HG03565 (cell line): ENCODE measurements at regions not wholly inside any gene's neighbourhood (a gene's known extent, or its start where the extent isn't known, plus 50 kb on each side); places are given as distances from the start of the nearest gene placed in this dataset.
"Not testable (repeated sequence)": the region's sequence is repeated elsewhere in the genome, so short reads cannot be mapped to it uniquely, and the experiment has no call there.

ENCODE experiments used
- ATAC-seq: cut with Tn5 transposase; IDR thresholded peaks from one replicate; pipeline ENCODE4 v1.9.1; 2021; ENCODE audit warnings: mild to moderate bottlenecking, moderate library complexity; ENCODE audit not compliant: unreplicated experiment

GRCh38 chr2:199040522-199040921 is 417.2 kb downstream of the SATB2 start:
- ATAC-seq = no peak

GRCh38 chr2:199033761-199034160 is 424.0 kb downstream of the SATB2 start:
- ATAC-seq = not testable (repeated sequence)

DNA sequence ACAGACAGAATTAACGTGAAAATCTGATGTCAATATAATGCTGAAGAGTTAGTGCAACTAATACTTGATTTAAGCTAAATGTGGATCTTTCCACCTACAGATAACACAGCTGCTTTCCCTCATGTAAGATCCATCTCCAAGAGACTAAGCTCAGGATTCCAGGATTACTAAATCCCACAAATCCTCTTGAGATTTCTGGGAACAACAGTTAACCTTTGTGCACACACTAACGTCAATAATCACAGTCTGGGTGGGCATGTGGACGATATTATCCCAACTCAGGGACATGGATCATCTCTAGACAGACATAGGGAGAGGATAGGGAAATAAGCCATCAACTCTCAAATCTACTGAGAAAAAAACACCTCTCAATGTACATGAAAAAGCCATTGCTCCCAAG is 432.6 kb downstream of the SATB2 start:
- no peak for ATAC-seq

DNA sequence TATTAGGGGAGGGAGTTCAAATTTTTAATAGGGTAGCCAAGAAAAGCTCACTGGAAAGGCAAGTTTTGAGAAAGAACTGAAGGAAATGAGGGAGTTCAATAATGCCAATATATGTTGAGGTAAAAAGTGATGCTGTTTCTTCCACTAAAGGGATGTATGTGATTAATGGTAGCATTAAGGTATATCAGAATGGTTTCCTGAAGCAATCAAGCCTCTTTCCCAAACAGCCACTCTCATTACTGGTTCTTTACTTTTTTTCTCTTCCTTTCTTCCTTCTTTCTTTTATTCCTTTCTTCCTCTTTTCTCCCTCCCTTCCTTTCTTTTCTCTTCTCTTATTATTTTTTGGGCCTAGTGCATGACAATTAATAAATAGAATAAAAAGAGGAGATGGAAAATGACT is 433.5 kb downstream of the SATB2 start:
- no peak for ATAC-seq

DNA sequence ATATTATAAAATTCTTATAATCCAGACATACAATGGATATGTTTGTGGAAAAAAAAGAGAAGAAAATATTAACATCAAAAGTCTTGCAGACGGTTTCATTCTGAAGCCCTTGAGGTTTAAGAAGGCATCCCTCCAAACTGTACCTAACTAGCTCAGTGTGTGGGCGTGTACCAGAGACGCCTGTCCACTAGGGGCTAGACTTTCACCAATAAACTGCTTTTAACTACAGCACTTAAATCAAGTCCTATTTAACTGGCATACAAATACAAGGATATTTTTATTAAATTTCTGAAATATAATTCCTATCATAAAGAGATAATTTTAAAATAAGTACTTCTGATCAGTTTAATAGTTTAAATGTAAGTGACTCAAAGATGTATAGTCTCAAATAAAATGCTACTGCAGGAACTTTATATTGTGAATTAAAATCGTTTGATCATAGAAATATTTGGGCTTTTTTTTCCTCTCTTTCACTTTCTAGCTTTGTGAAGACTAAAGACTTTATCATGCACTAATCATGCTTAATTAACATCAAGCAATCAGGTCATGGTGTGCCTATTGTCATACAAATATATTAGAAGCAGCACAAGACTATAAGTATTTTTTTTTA is 437.7 kb downstream of the SATB2 start:
- ATAC-seq = peak; percentile 51

DNA sequence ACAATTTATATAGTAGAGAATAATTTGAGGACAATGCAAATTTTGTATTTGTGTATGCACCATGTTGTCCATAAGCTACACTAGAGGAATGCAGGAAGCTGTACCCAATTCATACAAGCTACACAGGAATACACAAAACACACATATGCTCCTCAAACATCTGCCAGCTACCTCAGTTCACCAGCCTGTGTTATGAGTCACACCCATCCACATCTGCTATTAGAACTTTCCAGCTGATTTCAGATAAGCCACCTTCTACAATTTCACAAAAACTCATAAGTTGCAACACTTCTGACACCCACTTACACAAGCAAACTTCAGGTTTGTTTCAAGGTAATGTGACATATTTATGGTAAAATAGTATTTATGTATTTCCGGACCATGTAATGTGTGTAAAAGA is 438.9 kb downstream of the SATB2 start:
- ATAC-seq = no peak

- no peak for ATAC-seq
Observed at GRCh38 chr2:199015072-199015471, 442.7 kb downstream of the SATB2 start.

- ATAC-seq = no peak
Observed at GRCh38 chr2:199014226-199014625, 443.5 kb downstream of the SATB2 start.

DNA sequence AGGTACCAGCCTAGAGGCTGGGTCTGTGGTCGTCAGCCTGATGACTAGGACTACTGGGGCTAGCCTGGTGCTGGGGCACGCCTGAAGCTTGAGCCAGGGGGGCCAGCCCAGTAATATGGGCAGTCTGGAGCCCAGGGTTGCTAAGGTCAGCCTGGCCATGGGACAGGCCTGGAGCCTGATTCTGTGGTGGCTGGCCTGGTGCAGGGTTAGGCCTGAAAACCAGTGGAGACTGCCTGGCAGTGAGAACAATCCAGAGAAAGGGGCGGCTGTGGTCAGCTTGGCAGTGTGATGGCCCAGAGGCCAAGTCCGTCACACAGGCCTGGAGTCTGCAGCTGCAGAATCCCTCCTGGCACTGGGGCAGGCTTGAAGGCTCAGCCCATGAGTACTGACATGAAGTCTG is 445.8 kb downstream of the SATB2 start:
- ATAC-seq = no peak

DNA sequence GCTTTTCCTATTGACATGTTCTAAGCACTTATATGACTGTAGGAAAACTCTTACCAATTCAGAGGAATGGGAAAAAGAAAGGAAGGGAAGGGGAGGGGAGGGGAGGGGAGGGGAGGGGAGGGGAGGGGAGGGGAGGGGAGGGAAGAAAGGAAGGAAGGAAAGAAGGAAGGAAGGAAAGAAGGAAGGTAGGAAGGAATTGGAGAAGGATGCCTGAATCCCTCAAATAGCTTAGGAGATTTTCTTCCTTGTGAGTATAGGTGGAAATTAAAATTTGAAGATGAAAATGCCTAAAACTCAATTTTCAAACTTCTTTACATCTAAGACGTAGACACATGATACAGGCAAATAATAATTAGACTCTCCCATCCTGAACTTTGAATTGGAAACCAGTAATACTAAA is 463.1 kb downstream of the SATB2 start:
- ATAC-seq = no peak

DNA sequence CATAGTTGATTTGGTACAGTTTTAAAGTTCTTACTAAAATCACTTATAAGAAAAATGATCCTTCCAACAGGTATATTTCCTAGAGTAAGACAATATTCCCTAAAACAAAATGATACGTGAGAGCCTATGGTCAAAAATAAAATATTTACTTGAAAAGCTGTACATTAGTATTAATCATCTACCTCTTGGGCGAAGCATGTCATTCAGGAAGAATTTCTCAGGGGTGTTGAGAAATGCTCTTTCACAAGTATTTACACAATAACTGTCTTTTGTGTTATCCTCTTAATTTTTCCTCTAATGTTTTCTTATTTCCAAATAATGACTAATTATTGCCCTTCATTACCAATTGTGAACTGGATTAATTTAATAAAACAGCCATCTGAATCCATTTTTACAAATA is 466.3 kb downstream of the SATB2 start:
- ATAC-seq = no peak

- no peak for ATAC-seq
Observed at GRCh38 chr2:198975779-198976178, 482.0 kb downstream of the SATB2 start.

- ATAC-seq = no peak
Observed at GRCh38 chr2:198973785-198974184, 484.0 kb downstream of the SATB2 start.

DNA sequence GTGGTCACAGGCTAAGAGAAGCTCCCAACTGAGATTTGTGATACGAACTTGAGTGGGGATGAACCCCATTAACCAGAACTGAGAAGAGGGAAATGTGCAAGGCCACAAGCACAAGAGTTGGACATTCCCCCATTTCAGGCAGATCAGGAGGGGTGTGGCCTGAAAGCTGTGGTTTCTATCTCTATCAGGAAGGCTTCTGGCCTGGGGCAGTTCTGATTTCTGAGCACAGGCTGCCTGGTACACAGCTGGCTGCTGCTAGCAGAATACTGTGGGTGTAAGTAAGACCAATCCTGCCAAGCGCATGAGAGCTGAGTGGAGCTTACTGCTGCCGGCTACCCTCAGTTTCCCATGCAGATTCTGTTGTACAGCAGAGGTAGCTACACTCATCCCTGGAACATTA is 484.6 kb downstream of the SATB2 start:
- no peak for ATAC-seq

DNA sequence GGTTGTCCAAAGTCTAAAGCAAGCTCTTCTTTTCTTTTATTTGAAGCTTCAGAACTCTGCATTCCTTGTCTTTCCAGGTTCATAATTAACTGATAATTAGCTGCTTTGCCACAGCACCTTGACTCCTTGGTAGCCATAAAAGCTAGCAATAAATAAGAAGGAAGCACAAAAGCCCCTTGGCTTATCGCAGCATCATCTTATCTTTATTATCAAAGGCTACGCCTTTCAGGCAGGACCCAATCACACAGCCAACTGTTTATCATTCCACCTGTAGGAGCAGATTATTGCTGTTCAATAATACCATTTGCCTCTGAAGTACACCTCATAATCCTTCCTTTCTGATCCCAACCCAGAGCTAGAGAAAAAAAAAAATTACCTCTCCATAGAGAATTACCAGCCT is 489.2 kb downstream of the SATB2 start:
- no peak for ATAC-seq

GRCh38 chr2:198966269-198966668 is 491.5 kb downstream of the SATB2 start:
- no peak for ATAC-seq

DNA sequence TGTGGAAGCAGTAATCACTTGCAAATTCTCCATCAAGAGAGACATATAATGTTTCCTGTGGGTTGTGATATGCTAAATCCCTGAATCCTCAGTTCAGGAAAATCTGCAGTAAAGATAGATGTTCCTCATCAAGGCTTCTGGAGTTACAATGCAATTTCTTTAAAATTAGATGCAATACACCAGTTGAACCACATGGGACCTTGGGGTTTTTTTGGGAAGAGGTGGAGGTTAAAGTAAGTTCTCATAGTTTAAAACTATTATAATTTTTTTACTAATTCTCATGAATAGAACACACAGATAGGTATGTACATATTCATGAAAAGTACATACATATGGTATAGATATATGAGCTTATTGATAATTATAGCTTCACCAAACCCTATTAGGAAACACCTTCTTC is 496.2 kb downstream of the SATB2 start:
- ATAC-seq = no peak

DNA sequence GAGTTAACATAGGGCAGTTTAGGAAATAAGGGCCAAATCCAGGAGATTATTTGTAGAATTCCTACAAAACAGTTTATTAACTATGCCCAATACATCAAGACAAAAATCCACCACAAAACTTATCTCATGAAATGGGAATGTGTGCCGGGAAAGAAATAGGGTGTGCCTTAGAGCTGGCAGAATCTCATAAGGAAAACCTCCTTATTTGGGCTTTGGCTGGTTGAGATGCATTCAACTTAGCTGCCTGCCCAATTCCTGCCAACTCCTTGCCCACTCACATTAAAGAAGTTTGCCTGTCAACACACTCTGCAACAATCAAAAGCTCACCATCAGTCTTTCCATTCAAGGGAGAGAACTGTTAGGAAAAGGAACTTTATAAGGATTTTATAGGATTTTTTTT is 500.6 kb downstream of the SATB2 start:
- ATAC-seq = no peak

DNA sequence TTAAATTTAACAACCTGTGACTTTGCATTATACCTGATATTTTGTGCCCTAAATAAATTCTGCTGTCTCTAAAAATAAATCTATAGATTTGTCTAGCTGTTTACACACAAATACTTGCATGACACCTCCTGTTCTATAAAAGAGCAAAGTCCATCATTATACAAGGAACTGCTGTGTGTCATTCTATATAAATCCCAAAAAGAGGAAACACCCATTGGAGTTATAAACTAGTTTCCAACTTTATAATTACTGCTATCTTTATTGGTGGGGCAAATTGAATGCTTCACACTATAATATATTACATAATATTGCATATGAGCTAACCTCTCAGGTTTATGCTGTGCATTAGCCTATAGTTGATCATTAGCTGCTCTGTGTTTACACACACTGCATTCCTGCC is 504.4 kb downstream of the SATB2 start:
- ATAC-seq = no peak

DNA sequence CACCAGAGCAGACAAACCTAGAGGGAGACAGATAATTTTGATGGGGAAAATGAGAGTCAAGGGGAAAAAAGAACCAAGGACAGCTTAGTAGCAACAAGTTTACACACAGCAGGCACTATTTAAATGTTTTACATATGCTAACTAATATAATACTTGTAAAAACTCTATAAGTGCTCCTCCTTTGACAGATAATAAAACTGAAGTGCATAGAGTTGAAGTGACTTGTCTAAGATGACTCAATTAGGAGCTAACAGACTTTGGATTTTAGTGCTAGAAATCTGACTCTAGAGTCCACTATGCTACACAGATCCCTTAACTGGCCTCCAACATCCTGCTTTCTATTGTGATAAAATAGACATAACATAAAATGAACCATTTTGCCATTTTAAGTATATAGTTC is 506.9 kb downstream of the SATB2 start:
- ATAC-seq = no peak

DNA sequence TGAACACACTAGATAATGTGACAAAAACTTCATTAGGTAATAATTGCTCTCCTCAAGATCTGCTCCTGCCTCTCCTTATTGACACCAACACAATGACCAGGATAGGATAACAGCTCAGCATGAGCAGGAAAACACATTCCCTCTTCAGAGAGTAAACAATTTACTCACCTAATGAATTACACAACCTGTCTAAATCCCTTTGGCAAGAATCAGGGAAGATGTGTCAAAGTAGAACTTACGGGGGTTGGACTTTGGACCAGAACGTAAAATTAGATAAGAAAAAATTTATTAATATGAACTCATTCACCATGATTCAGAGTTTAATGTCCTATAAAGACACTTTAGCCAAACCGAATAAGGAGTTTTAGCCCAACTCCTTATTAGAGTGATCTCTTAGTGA is 512.2 kb downstream of the SATB2 start:
- no peak for ATAC-seq

DNA sequence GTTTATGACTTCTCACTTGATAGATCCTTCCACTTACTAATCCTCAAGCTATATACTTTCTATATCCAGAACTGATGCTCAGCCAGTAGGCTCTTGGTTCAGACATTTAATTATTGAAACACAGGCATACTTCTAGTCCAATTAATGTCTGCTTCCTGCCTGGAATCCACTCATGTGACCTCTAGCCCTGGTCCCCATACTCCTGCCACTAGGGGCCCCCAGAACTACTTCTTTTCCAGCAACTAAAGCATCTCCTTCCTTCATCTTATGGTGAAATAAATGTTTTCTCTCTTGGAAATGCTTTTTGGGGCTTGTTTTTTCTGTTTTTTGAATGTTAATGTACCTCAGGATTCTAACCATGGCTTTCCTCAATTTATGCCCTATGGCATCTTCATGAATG is 527.6 kb downstream of the SATB2 start:
- no peak for ATAC-seq

DNA sequence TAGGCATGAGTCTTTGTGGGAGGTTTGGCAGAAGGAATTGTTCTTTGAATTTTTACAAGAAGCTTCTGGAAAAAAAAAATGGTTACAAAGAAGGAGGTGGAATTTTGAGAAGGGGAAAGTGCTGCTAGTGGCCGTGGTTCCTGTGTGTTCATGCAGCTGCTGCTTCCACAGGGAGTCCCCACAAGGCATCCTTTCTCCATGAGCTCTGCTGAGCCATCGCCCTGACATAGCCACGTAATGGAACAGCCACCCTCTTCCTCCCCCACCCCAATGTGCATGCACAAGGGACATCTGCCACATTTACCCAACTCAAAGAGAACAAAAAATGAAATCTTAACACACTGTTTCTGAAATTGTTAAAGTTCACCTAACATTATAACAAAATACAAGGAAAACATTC is 529.7 kb downstream of the SATB2 start:
- no peak for ATAC-seq
